NCI-H345 treated with DMSO at 0.1 percent for 48 hours (cell line): ENCODE measurements at regions not wholly inside any gene's neighbourhood (a gene's known extent, or its start where the extent isn't known, plus 50 kb on each side); places are given as distances from the start of the nearest gene placed in this dataset.
A peak's percentile ranks its signal among the peaks of the same experiment; 100 is the strongest.

Experiments used
- DNase-seq: peaks from one replicate; lab custom pipeline; 2025; ENCODE audit not compliant: unreplicated experiment; lab: John Stamatoyannopoulos, UW

DNA sequence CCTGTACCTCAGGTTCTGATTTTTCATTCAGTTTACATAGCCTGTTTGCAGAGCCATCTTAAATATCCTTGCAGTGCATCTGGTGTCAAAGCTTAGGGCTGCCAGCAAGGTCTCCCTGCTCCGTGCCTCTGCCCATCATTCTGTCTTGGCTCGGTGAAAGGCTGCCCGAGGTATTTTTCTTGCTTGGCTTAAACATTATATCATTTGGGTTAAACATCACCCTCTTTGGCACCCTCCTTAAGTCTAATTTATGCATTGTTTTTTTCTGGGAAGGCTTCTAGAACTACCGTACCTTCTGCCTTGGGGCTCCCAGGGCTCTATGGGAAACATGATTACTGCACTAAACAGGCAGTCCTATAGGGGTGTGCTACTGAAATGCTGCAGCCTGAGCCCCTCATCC is 158.6 kb upstream of the CELF4 start:
- no peak for DNase-seq

DNA sequence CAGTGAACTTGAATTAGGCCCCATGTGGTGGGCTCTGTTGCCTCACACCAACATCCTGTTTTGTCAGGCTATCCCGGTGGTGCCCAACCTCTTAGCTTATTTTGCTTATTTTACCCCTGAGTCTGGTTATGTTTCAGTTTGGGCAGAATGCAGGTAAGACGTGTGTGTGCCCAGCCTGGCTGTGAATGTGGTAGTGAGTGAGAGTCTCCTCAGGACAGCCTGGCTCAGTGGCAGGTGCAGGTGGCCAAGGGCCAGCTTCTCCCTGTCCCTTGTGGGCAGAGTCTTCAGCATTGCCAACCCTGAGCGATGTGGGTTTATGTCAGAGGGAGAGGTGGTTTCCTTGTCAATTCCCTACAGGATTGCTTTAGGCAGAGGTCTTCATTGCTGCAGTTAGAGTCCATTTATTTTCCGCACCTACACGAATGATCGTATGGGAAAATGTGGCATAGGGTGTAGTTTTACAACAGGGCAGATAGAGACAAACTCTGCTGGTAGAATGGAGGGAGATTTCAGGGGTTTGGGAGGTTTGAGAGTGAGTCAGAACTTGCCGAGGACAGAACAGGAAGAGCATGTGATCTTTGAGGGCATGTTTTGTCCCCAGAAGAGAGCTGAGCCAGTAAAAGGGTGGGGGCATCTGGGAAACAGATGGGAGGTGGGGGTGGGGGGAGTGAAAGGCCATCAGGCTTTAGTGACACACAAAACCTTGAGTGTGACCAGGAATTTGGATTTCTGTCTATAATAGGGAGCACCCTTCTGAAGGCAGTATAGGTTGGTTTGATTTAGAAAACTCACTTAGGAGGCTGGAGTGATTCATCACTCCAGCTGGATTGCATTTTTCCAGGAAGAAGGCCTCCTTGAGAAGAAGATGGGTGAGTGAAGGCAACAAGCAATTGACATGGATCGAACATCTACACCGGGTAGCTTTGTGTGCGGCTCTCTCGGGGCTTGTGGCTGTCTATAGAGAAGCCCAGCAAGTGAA is 156.2 kb upstream of the CELF4 start:
- no peak for DNase-seq

DNA sequence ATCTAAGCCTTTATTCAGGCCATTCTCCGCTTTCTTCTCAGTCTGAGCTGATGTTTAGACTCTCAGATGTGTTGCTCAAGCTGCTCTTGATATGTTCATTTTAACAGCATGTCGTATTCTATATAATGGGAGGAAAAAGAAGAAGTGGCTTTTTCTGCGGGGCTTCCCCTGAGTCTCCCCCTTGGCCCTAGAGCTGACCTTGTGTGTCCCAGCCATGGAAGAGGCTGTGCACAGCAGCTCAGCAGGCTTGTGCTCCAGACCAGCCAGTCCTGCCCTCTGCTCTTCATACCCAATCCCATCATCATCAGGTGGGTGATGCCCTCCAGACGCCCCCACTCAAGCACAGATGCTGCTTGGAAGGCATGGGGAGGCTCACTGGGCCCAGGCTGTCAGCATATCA is 155.1 kb upstream of the CELF4 start:
- DNase-seq, result no peak

DNA sequence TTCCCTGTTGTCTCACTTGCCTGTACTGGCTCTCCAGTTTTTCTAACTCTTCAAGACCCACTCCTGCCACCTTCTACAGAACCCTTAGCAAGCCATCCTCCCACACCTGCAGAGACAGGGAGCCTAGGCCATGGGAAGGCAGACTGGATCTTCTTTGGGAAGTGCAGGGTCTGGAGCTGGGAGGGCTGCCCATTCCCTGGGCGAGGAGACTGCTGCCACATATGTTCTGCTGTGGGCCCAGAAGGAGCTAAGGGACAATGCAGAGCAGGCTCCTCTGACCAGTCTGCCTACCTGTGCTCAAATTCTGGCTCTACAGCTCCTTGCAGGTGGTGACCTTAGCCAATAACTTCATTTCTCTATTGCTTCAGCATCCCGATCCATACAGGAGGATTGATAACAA is 152.1 kb upstream of the CELF4 start:
- DNase-seq, result no peak

DNA sequence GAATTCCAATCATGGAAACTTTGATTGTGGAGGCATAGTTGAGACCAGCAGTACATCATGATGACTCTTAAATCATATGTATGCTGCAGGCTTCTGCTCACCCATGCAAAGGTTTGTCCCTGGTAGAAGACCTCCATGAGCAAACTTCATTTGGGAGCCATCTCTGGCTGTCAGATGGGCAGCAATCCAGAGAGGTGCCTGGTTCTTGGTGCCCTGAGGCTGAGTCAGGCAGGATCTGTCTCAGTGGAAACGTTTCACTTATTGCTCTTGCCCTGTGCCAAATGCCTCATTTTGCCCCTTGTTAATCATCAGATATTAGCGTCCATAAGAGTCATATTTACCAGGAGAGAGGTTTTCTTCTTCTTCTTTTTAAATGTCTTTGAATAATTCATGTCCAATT is 151.5 kb upstream of the CELF4 start:
- DNase-seq, result no peak

DNA sequence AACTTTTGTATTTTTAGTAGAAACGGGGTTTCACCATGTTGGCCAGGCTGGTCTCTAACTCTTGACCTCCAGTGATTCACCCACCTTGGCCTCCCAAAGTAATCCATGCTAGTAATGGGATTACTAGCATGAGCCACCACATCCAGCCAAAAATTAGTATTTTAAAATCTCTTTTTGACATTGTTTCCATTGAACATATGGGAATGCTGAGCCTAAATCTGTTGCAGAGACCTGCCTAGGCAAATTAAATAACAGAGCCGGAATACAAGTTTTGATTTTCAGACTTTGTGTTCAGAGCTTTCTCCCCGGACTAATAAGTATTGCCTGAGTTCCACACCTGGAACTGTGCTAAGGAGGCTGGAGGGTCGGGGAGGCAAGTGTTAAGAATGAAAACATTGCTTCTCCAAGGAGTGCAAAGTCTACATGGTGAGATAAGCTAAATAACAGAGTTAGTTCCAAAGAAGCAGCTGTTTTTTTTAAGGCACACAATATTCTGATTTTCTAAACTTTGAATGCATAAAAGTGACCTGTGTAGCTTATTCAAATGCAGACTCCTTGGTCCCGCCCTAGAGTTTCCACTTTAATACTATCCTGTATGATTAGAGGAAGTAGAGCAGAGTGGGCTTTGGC is 150.6 kb upstream of the CELF4 start:
- DNase-seq, result no peak

DNA sequence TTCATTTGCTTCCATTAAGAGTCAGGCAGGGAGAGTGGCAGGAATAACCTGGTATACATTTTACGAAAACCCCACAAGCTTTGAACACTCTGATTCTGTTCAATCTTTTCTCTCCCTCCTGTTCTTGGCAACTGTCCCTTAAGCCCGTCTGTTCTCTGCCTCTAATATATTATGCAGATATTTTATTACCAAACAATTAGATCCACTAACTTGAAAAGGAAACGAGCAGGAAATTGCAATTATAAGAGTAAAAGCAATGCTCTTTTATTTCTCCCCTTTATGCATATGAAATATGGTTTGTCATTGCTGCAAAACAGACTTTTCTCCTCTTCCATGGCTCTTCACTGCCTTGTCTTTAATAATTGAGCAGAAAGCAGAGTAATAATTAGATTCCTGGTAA is 149.1 kb upstream of the CELF4 start:
- no peak for DNase-seq

DNA sequence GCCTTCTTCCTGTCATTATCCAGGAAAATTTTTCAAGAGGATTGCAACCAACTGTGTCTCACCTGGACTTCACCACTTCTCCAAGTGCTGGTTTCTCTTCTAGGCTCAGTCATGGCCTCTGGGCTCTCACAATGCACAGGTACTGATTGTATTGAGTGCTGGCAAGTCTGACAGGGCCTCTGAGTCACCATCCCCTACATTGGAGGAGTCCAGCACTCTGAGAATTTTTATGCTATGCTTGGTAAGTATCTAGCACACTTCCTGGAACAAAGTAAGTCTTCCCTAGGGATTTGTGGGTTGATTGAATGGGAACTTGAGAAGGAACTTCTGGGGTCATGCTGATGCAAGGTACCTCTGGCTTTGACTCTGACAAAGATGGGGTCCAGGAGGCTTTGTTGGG is 147.2 kb upstream of the CELF4 start:
- DNase-seq, result no peak

DNA sequence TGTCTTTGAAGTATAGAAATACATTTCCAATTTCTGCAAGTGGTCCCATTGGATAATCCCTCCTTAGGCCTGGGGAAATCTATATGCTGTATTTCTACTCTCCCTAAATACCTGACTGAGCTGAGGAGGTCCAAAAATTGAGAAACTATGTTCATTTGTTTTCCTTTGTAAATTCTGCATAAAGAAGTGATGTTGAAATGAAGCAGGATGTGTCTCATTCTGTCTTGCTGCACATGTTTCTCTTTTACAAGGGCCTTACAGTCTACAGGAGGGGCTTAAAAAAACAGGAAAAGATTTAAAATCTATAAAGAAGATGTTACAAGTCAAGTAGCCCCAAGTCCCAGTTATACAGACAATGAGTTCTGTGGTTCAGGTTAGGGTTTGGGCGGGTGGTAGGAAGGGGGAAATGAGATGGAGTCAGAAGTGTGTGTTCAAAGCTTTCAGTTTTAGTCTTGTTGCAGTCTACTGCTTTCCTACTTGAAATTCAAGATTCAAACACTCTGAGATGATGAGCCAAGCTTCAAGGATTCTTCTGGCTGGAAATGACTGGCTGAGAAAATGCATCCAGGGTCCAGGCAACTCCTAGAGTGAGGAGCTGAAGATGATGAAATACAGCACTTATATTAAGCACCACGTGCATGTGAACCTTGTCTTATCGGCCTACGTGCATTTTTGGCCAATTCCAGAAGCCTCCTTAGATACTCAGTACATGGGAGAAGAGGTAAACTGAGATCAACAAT is 146.3 kb upstream of the CELF4 start:
- DNase-seq, result no peak

DNA sequence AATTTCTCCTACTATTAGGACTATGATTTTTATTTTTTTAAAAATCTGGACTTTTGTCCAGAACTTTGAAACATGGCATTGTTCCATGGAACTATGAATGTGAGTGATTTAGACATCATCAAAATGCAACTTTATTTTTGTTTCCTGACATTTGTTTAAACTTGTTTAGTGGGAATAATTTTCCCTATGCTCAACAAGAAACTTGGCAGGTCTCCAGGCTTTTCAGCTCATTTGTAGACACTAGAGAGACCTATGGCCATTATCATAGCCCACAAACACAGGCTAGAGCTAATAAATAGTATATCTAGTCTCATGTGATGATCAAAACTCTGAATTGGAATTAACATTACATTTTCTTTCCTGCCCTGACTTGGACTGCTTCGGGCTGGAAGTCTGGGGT is 145.1 kb upstream of the CELF4 start:
- peak; percentile 43 for DNase-seq

DNA sequence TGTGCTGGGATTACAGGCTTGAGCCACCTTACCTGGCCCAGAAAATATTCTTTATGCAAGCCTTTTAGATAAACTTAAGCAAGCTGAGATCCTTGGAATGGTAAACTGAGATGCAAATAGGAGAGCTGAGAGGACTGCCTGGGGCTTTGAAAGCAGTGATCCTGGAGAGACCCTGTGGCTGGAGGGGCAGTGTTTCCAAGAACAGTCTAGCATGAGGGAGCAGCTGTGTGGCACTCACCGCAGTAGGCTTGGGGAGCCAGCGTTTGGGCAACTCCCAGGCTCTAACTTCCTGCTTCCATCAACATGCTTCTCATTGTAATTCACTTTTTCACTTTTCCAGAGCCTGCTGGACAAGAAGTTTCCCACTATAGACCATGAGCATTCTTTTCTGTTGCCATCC is 144.1 kb upstream of the CELF4 start:
- no peak for DNase-seq

DNA sequence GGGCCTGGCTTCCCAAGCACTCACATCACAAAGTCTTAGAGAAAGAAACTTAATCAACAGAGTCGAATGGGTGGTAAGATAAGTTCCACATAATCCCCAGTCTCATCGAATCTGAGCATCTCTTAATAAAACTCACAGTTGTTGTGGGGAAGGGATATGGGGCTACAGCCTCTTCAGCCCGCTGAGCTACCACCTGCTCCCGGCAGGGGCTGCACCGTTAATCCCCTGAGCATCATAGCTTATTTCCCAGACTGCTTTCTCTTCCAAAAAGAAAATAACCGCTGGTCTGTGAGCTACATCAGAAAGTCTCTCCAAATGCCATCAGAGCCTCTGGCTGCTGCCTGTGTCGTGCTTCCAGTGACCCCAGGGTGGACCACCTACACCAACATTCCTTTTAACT is 139.4 kb upstream of the CELF4 start:
- DNase-seq, result no peak

DNA sequence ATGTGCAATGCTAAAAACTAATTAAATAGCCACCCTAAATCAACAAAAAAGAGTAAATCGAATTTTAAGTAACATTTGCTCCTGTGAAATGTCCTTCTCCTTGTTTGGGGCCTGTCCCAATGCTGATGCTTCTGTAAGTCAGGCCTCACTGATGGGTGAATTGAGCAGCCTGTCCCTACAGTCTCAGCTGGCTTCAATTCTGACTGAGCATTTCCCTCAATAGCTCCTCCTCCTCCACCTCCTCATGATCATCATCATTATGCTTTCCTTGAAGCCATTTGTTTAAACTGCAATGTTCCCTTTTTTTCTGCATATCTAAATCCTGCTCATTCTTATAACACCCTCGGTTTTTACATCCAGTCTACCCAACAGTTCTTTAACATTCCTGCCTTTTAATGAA is 137.2 kb upstream of the CELF4 start:
- no peak for DNase-seq

DNA sequence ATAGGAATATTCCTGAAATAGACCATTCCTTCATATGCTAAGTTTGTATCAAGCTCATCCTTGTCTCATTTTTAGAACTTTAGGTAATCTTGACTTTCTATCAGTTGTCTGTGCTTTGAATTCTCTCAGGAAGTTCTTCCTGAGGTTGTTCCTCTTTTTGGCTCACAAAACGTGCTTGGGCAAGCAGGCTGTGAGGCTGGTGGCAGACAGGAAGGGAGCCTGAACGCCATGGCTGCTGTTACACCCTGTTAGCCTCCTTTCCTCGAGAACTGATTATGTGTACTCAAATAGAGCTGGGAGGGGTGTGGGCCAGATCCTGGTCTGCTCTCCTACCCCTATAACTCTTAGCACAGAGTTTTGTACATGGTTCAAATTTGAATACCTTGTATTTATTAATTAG is 136.4 kb upstream of the CELF4 start:
- DNase-seq, result no peak

DNA sequence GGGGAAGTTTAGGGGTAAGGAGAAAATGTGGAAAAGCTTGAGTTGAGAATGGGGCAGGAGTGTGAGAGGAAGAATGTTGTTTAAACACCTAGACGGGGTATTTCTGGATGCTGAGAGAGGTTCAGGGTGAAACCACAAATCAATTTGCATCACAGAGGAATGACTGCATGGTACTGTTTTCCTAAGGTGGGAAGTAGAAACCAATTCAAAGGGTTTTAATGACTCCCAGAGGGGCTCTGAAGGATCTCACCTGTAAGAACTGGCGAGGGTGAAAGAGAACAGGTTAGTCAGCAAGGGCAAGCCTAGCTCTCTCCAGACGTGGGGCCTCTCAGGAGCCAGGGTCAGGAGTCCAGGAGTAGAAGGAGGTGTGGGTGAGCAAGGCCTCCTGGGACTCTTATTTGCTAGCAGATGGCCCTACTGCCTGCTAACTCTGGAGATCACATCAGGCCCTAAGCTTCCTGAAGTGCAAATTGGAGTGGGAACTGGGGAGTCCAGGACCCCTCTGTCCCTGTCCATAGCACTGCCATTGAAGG is 133.0 kb upstream of the CELF4 start:
- DNase-seq, result no peak

DNA sequence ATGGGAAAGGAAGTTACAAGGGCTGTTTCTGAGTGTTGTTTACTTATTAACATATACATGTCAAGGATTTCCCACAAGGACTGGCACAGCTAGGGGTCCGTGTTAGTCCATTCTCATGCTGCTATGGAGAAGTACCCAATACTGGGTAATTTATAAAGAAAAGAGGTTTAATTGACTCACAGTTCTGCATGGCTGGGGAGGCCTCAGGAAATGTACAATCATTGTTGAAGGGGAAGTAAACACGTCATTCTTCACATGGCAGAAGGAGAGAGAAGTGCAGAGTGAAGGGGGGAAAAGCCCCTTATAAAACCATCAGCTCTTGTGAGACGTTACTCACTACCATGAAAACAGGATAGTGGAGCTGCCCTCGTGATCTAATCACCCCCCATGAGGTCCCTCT is 128.9 kb upstream of the CELF4 start:
- DNase-seq, result no peak

DNA sequence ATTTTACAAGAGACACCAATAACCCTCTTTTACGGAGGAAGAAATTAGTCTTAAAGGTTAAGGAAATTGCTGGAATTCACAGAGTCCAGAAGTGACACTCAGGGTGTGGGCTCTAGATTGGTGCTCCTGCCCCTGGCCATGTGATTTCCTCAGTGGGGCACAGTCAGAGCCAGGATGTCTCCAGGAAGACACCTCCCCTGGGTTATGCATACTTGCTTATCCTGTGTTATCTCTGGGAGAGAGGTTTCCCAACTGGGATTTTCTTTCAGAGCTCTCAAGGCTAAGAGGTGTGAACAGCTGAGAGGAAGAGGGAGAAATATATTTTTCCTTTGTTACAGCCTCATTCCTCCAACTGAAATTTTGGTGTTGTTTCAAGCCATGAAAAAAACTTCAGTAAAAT is 125.6 kb upstream of the CELF4 start:
- no peak for DNase-seq

DNA sequence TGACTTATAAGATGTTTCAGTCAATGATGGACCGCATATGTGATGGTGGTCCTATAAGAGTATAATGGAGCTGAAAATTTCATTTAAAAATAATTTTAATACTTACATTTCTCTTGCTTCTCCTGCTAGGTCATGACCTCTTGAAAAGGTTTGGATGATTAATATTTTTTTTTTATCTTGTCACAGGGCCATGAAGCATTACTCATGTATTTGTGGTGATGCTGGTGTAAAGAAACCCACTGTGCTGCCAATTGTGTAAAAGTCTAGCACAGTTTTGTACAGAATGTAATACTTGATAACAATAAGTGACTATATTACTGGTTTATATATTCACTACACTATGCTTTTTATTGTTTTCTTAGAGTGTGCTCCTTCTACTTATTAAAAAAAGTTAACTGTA is 124.2 kb upstream of the CELF4 start:
- no peak for DNase-seq

DNA sequence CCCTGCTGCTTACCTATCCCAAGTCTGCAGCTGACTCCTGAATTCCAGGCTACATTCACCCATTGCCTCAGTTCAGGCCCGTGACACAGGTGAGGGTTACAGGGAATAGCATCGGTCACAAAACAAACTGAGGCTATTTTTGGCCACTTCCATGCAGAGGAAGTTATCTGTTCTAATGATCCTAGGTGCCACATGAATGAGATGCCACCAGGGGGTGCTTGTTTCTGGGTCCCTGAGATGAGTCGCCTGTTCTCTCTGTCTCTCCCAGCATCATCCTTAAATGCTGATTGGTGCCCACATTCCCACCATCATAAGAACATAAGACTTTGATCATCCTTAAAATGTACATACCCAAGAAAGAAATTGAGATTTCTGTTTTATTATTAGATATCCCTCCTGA is 119.0 kb upstream of the CELF4 start:
- no peak for DNase-seq

DNA sequence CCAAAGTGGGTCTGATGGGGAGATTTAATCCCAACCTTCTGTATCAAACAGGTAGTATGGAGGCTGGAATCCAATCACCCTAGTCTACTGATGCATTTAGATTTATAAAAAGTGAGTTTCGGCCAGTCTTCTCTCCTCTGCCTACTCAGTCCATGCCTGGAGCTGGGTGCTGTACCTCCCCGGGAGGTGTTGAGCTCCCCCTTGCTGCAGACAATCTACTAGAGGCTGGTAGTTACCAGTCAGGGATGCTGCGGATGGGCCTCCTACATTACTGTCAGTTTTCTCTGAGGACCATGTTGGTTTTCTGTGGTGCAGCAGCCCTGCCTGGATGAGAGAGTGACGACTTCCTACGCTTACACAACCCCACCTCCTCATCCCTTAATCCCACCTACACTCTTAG is 118.6 kb upstream of the CELF4 start:
- DNase-seq, result no peak

DNA sequence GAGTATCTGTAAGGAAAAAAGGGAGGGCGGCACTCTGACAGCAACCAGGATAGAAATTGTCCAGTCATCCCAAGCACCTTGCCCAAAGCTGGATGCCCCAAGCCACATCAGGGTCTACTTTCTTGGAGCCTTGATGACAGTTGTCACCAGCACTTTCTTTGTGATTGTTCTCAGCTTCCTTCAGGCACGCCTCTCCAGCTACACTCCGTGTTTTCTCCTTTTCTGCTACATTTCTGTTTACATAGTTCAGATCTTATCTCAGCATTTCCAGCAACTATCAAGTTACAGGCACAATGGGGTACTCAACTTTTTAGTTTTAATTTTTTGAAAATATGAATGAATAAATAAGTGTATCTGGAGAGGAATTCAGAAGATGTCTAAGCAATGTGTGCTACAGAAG is 115.3 kb upstream of the CELF4 start:
- DNase-seq, result no peak

DNA sequence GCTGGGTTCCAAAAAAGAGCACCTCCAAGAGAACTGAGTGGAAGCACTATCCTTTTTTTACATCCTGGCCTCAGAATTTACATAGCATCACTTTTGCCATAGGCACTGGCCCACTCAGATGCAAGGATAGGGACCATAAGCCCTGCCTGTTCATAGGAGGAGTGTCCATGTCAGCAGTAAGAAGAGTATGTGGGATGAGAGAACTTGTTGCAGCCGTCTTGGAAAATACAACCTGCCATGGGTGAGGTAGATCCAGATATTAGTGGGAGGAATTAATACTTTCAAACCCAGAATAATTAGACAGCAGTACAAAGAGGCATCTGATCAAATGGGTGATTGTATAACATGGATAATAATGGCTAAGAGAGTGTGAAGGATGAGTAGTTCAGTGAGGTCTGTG is 110.7 kb upstream of the CELF4 start:
- DNase-seq, result no peak
